ENCODE measurements at regions not wholly inside any gene's neighbourhood (a gene's known extent, or its start where the extent isn't known, plus 50 kb on each side); places are given as distances from the start of the nearest gene placed in this dataset.

- Histone ChIP-seq H3K27ac (ENCODE audit: low read depth) (no peak overlapping the region), H3K4me3 (no peak overlapping the region), H2AFZ (no peak overlapping the region), H3K79me2 (replicated peaks; ENCODE audit: insufficient read depth) (no peaks in the 10 kb centered on the region), H3K36me3 (ENCODE audit: insufficient read depth) (peaks cover 7% of the 10 kb centered on the region; the same call in 1 of the 2 replicates), H3F3A (replicated peaks; ENCODE audit: low read depth) (no peaks in the 10 kb centered on the region), H3K9me2 (ENCODE audit: insufficient read depth) (no peaks in the 10 kb centered on the region), H3K4me2 (no peak overlapping the region), H3K27me3 (ENCODE audit: insufficient read depth) (no peaks in the 10 kb centered on the region), H4K20me1 (replicated peaks; ENCODE audit: insufficient read depth) (no peaks in the 10 kb centered on the region), H3K4me1 (ENCODE audit: insufficient read depth) (no peaks in the 10 kb centered on the region)
- no peak overlapping the region for H3K4me3 Mint-ChIP-seq
- no peak overlapping the region for H3K27ac Mint-ChIP-seq
- ATAC-seq = no peak
- peaks cover 90% of the 10 kb centered on the region for H3K9me3 Mint-ChIP-seq
- H3K4me1 Mint-ChIP-seq = no peaks in the 10 kb centered on the region
- DNase-seq (ENCODE audit: low spot score) = no peak
- H3K27me3 Mint-ChIP-seq (ENCODE audit: insufficient read depth, low read depth, poor library complexity) = peaks cover 11% of the 10 kb centered on the region
- TF ChIP-seq STAT1 (IDR thresholded peaks at IDR 0.05; ENCODE audit: unreplicated experiment) (no peak), ETS1 (IDR thresholded peaks at IDR 0.05) (no peak), CREB1 (CRISPR knock-in tag; IDR thresholded peaks at IDR 0.05; ENCODE audit: low read depth) (no peak), JUNB (IDR thresholded peaks at IDR 0.05; ENCODE audit: unreplicated experiment) (no peak), EZH2phosphoT487 (IDR thresholded peaks at IDR 0.05; ENCODE audit: unreplicated experiment) (no peak), CTCF (conservative IDR thresholded peaks at IDR 0.05; ENCODE audit: low read depth in 2 of 2) (no peak), ZNF114 (CRISPR knock-in tag; IDR thresholded peaks at IDR 0.05) (no peak), NANOG (IDR thresholded peaks at IDR 0.05; ENCODE audit: borderline replicate concordance) (no peak), ZNF331 (CRISPR knock-in tag; IDR thresholded peaks at IDR 0.05; ENCODE audit: low read depth) (no peak), REST (IDR thresholded peaks at IDR 0.05; ENCODE audit: unreplicated experiment) (no peak), POLR2AphosphoS5 (IDR thresholded peaks at IDR 0.05; ENCODE audit: low read depth) (no peak), ZNF462 (CRISPR knock-in tag; IDR thresholded peaks at IDR 0.05) (no peak), EZH2 (IDR thresholded peaks at IDR 0.05; ENCODE audit: low read depth, unreplicated experiment) (no peak)
- H3K36me3 Mint-ChIP-seq (ENCODE audit: low read depth) = peaks cover 43% of the 10 kb centered on the region
Observed at GRCh38 chr9:61673664-61674381, 484.0 kb downstream of the SPATA31A7 start.

Data from GM23338 (cell line).